ENCODE measurements at regions not wholly inside any gene's neighbourhood (a gene's known extent, or its start where the extent isn't known, plus 50 kb on each side); places are given as distances from the start of the nearest gene placed in this dataset.

DNA sequence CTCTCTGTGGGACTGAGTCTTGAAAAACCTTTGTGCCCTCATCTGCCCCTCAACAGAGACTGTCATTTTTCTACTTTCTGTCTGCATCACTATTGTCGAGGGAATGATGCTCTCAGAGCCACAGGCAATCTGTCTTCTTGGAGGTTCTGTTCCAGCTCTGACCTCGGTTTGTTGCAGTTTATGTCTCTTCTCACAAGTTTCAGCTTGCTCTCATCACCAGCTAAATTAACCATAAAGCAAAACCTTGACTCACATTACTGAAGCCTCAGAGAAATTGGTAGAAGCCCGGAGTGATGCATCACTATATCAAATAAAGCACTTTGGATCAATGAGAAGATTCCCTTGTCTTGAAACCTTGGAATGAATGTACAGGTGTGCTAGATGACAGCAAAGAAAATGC is 60.6 kb upstream of the BLID start:
- no peak for DNase-seq (ENCODE audit: low spot score)

DNA sequence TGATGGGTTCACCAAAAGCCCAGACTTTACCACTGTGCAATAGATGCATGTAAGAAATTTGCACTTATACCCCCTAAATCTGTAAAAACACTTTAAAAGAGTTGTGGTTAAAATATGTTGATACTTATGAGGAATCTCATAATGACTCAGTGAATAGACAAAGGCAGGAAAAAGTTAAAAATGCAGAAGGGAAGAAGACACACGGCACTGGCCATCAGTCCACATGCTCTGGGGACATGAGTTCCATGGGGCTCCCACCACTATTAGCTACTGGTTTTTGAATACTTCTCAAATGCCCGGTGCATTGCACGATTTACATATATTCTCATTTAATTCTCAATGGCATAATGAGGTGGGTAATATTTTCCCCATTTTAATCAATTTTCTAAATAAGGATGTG is 59.3 kb upstream of the BLID start:
- DNase-seq (ENCODE audit: low spot score): no peak

- no peak for DNase-seq (ENCODE audit: low spot score)
Measured at GRCh38 chr11:122173587-122173986, 57.6 kb upstream of the BLID start.

DNA sequence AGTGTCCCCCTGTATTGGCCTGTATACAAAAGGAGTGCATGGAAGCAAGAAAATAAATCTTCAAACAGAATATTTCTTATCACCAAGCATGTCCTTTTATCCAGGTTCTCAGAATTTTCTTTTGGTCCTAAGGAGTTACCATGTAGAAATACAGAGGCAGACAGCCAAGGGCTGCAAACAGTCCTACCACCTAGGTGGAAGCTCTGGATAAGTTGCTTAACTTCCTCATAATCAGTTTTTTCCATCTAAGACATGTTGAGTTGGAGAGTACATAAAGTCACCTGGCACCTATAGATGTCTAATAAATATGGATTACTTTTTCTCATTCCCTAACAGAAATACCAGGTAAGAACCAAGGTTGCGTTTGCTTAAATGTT is 57.0 kb upstream of the BLID start:
- DNase-seq (ENCODE audit: low spot score): no peak

GRCh38 chr11:122172352-122173073 is 56.5 kb upstream of the BLID start:
- DNase-seq (ENCODE audit: low spot score): no peak

- no peak for DNase-seq (ENCODE audit: low spot score)
Measured at GRCh38 chr11:122170815-122171475, 54.9 kb upstream of the BLID start.

GRCh38 chr11:122168218-122168617 is 52.2 kb upstream of the BLID start:
- no peak for DNase-seq (ENCODE audit: low spot score)

- DNase-seq (ENCODE audit: low spot score): peak; percentile 30
Measured at GRCh38 chr11:122167100-122167499, 51.1 kb upstream of the BLID start.

DNA sequence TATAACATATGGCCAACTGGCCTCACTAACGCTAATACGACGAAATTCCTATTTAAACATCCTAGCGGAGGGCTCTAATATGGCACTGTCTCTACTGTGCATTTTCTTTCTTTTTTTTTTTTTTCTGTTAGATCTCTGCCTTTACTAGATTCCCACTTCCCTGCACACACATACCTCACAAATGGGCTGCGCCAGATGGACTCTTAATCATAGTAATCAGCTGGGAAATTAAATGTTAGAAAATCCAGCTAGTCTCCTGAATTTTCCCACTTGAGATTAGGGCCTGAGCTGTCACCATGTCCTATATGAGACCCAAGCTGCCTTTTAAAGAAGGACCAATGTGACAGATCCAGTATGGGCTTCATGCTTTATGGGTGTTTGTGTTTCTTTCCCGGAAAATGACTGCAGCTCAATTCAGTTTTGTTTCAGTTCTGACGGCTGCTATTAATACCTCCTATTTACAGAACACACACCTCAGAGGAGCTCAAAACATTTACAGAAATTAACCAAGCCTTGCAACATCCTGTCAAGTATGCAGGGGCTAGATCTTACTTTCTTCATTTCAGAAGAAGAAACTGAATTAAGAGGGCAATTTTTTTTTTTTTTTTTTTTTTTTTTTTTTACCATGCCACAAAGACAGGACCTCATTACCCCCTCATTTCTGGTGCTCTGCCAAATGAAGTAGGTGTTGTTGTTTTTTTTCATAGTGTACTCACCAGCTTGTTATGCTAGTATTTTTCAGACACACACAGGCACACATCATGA is 49.8 kb upstream of the BLID start:
- no peak for DNase-seq (ENCODE audit: low spot score)
